Embryonic facial prominence (tissue), 1 donor: ENCODE measurements at regions not wholly inside any gene's neighbourhood (a gene's known extent, or its start where the extent isn't known, plus 50 kb on each side); places are given as distances from the start of the nearest gene placed in this dataset.

Source experiments
- DNase-seq: peaks from one replicate; pipeline ENCODE4 v3.0.0-alpha.2; 2016; ENCODE audit errors: extremely low spot score

GRCh38 chr20:7497985-7498384 lies 442.3 kb downstream of the HAO1 start:
- DNase-seq = no peak

- DNase-seq = no peak
These were observed 441.1 kb downstream of the HAO1 start for GRCh38 chr20:7499201-7499600.

GRCh38 chr20:7500231-7500663 lies 440.0 kb downstream of the HAO1 start:
- DNase-seq = no peak

GRCh38 chr20:7503501-7503900 lies 436.8 kb downstream of the HAO1 start:
- no peak for DNase-seq

GRCh38 chr20:7505152-7505834 lies 435.0 kb downstream of the HAO1 start:
- DNase-seq = no peak

- DNase-seq = no peak
These were observed 434.4 kb downstream of the HAO1 start for GRCh38 chr20:7505835-7506221.

- peak; percentile 80 for DNase-seq
These were observed 423.6 kb downstream of the HAO1 start for GRCh38 chr20:7516621-7517111.

- DNase-seq = no peak
These were observed 419.9 kb downstream of the HAO1 start for GRCh38 chr20:7520361-7520760.

- DNase-seq = no peak
These were observed 417.0 kb downstream of the HAO1 start for GRCh38 chr20:7523288-7523687.

GRCh38 chr20:7540018-7540417 lies 400.2 kb downstream of the HAO1 start:
- DNase-seq = no peak

GRCh38 chr20:7540923-7541322 lies 399.3 kb downstream of the HAO1 start:
- DNase-seq = no peak

GRCh38 chr20:7571101-7571500 lies 369.2 kb downstream of the HAO1 start:
- DNase-seq = no peak

GRCh38 chr20:7571521-7572055 lies 368.7 kb downstream of the HAO1 start:
- no peak for DNase-seq

GRCh38 chr20:7579888-7580287 lies 360.4 kb downstream of the HAO1 start:
- DNase-seq = no peak

- no peak for DNase-seq
These were observed 355.1 kb downstream of the HAO1 start for GRCh38 chr20:7585126-7585679.

GRCh38 chr20:7586481-7586880 lies 353.8 kb downstream of the HAO1 start:
- DNase-seq = no peak

- no peak for DNase-seq
These were observed 351.1 kb downstream of the HAO1 start for GRCh38 chr20:7589164-7589563.

GRCh38 chr20:7596541-7596940 lies 343.7 kb downstream of the HAO1 start:
- no peak for DNase-seq

GRCh38 chr20:7601431-7601830 lies 338.8 kb downstream of the HAO1 start:
- no peak for DNase-seq

- no peak for DNase-seq
These were observed 333.3 kb downstream of the HAO1 start for GRCh38 chr20:7606941-7607340.

GRCh38 chr20:7608250-7608649 lies 332.0 kb downstream of the HAO1 start:
- no peak for DNase-seq

GRCh38 chr20:7609251-7609650 lies 331.0 kb downstream of the HAO1 start:
- DNase-seq = no peak

GRCh38 chr20:7610681-7611080 lies 329.6 kb downstream of the HAO1 start:
- no peak for DNase-seq
